ENCODE measurements at regions not wholly inside any gene's neighbourhood (a gene's known extent, or its start where the extent isn't known, plus 50 kb on each side); places are given as distances from the start of the nearest gene placed in this dataset.
A peak's percentile ranks its signal among the peaks of the same experiment; 100 is the strongest.
"Not testable (repeated sequence)": the region's sequence is repeated elsewhere in the genome, so short reads cannot be mapped to it uniquely, and the experiment has no call there.

- DNase-seq (ENCODE audit: low read depth in 2 of 2, low spot score in 1 of 2): peak; percentile 40 to 42
Measured at GRCh38 chr10:30534465-30535144, 94.9 kb downstream of the LYZL2 start.

- DNase-seq (ENCODE audit: low read depth in 2 of 2, low spot score in 1 of 2): no peak
Measured at GRCh38 chr10:30531751-30532530, 97.6 kb downstream of the LYZL2 start.

GRCh38 chr10:30529373-30529998 lies 95.5 kb downstream of the MAP3K8 start:
- peak; percentile 56 for DNase-seq (ENCODE audit: low read depth in 2 of 2, low spot score in 1 of 2)

GRCh38 chr10:30528429-30528786 lies 94.4 kb downstream of the MAP3K8 start:
- DNase-seq (ENCODE audit: low read depth in 2 of 2, low spot score in 1 of 2): no peak

- no peak for DNase-seq (ENCODE audit: low read depth in 2 of 2, low spot score in 1 of 2)
Measured at GRCh38 chr10:30527623-30528428, 93.8 kb downstream of the MAP3K8 start.

GRCh38 chr10:30522661-30523078 lies 88.7 kb downstream of the MAP3K8 start:
- not testable (repeated sequence) for DNase-seq (ENCODE audit: low read depth in 2 of 2, low spot score in 1 of 2)

GRCh38 chr10:30518907-30519306 lies 84.9 kb downstream of the MAP3K8 start:
- DNase-seq (ENCODE audit: low read depth in 2 of 2, low spot score in 1 of 2): no peak
